Left lung (tissue), 4 donors: ENCODE measurements at regions not wholly inside any gene's neighbourhood (a gene's known extent, or its start where the extent isn't known, plus 50 kb on each side); places are given as distances from the start of the nearest gene placed in this dataset.

Experiments
- ATAC-seq: fragments of 200-7000 bp; cut with Tn5 transposase; one replicate; pipeline ENCODE4 v1.9.1; 2020; ENCODE audit warnings: moderate library complexity
- DNase-seq, 4 donors: peaks; one replicate each; pipeline ENCODE4 v3.0.0-alpha.2; 2013 to 2020
- H3K27ac ChIP-seq, 2 donors: fragments of 200-600 bp; sonication (generic) in 1 of 2; one replicate each; pipeline versions ENCODE4 v1.5.0 to v1.8.0; 2020 to 2021
- H3K27me3 ChIP-seq, 2 donors: fragments of 200-600 bp; sonication (generic) in 1 of 2; one replicate each; pipeline versions ENCODE4 v1.5.0 to v1.8.0; 2020 to 2021
- H3K36me3 ChIP-seq, 2 donors: fragments of 200-600 bp; sonication (generic) in 1 of 2; one replicate each; pipeline versions ENCODE4 v1.5.0 to v1.8.0; 2020 to 2021
- H3K4me1 ChIP-seq, 2 donors: fragments of 200-600 bp; one replicate each; pipeline ENCODE4 v1.8.0; 2021
- H3K4me3 ChIP-seq, 2 donors: fragments of 200-600 bp; sonication (generic) in 1 of 2; one replicate each; pipeline versions ENCODE4 v1.5.0 to v1.8.0; 2020 to 2021; ENCODE audit warnings: mild to moderate bottlenecking in 1 of 2
- H3K9me3 ChIP-seq, 2 donors: fragments of 200-600 bp; sonication (generic) in 1 of 2; one replicate each; pipeline versions ENCODE4 v1.5.0 to v1.8.0; 2020 to 2021
- intact Hi-C, 2 donors: fragments of 100-400 bp; cut with DNase I; formaldehyde crosslinking; loops; one replicate each; pipeline versions ENCODE4 v1.11.2 to v1.14.2; 2022
- TF ChIP-seq, protein P1 (sequence below), 2 donors: fragments of 200-600 bp; sonication (generic) in 1 of 2; IDR thresholded peaks; one replicate each; pipeline versions ENCODE4 v1.5.0 to v1.8.0; 2021; ENCODE audit warnings: antibody characterized with exemption in 2 of 2
- donor health status: DM: no; HTN: yes; CAD: no.
- donor health status: DM: no; HTN: no; CAD: no.

DNA sequence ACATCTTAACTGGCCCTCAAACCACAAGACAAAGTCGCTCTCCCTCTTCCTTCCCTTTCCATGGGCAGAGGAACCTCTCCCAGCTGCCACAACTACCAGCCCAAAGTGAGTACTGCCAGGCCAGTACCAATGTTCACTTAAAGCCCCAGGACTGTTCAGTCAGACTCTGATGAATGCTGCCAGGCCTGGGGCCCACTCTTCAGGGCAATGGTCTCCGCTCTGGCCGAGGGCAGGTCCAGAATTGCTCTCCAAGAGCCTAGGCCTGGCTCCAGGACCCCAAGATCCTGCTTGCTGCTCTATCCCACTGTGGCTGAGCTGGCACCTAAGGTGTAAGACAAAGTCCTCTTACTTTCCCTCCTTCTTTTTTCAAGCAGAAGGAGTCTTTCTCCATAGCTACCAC lies 790.9 kb downstream of the KLHL13 start:
- intact Hi-C loops, result no loop called here
- DNase-seq (no peak), ATAC-seq (no peak)
- Histone ChIP-seq H3K36me3 (no peaks in the 10 kb centered on the region), H3K4me1 (no peaks in the 10 kb centered on the region), H3K27me3 (no peaks in the 10 kb centered on the region), H3K9me3 (peaks cover 0 to 4% of the 10 kb centered on the region in 2 donors), H3K4me3 (no peak overlapping the region), H3K27ac (no peak overlapping the region)
- TF ChIP-seq, protein P1, sequence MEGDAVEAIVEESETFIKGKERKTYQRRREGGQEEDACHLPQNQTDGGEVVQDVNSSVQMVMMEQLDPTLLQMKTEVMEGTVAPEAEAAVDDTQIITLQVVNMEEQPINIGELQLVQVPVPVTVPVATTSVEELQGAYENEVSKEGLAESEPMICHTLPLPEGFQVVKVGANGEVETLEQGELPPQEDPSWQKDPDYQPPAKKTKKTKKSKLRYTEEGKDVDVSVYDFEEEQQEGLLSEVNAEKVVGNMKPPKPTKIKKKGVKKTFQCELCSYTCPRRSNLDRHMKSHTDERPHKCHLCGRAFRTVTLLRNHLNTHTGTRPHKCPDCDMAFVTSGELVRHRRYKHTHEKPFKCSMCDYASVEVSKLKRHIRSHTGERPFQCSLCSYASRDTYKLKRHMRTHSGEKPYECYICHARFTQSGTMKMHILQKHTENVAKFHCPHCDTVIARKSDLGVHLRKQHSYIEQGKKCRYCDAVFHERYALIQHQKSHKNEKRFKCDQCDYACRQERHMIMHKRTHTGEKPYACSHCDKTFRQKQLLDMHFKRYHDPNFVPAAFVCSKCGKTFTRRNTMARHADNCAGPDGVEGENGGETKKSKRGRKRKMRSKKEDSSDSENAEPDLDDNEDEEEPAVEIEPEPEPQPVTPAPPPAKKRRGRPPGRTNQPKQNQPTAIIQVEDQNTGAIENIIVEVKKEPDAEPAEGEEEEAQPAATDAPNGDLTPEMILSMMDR (IDR thresholded peaks at IDR 0.05), result no peak

GRCh38 chrX:117305168-117305766 lies 811.3 kb downstream of the KLHL13 start:
- Histone ChIP-seq H3K4me3 (no peak overlapping the region), H3K4me1 (no peaks in the 10 kb centered on the region), H3K36me3 (no peaks in the 10 kb centered on the region), H3K27ac (no peak overlapping the region), H3K27me3 (no peaks in the 10 kb centered on the region), H3K9me3 (no peaks in the 10 kb centered on the region)
- ATAC-seq (no peak), DNase-seq (no peak)
- intact Hi-C loops, result no loop called here
- TF ChIP-seq, protein P1 (IDR thresholded peaks at IDR 0.05), result no peak

GRCh38 chrX:117301086-117301485 lies 815.5 kb downstream of the KLHL13 start:
- intact Hi-C loops, result no loop called here
- Histone ChIP-seq H3K9me3 (no peaks in the 10 kb centered on the region), H3K27me3 (no peaks in the 10 kb centered on the region), H3K27ac (no peak overlapping the region), H3K4me1 (no peaks in the 10 kb centered on the region), H3K36me3 (no peaks in the 10 kb centered on the region), H3K4me3 (no peak overlapping the region)
- ATAC-seq (no peak), DNase-seq (no peak)
- TF ChIP-seq, protein P1 (IDR thresholded peaks at IDR 0.05), result no peak

- Histone ChIP-seq H3K36me3 (no peaks in the 10 kb centered on the region), H3K4me3 (no peak overlapping the region), H3K27me3 (no peaks in the 10 kb centered on the region), H3K9me3 (no peaks in the 10 kb centered on the region), H3K4me1 (no peaks in the 10 kb centered on the region), H3K27ac (no peak overlapping the region)
- no peak for DNase-seq
- TF ChIP-seq, protein P1 (IDR thresholded peaks at IDR 0.05), result no peak
- no peak for ATAC-seq
- intact Hi-C loops, result no loop called here
Measured at GRCh38 chrX:117291760-117292159, 824.9 kb downstream of the KLHL13 start.

DNA sequence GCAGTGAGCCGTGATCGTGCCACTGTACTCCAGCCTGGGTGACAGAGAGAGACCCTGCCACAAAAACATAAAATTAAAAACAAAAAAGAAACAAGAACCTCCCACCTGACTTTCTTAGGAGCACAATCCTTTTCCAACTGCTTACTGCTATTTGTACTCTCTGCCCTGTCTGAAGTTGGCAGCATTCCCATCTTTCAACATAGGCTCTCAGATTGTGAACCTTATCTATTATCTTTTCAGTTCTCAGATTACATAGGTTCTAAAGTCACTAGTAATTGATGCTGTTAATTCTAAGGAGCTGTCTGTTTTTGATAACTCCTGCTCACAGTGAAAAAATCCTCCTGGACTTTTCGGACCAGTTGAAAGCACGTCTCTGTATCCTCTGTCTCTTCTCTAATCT lies 812.2 kb upstream of the CT83 start:
- DNase-seq, result no peak

More for the DNA sequence above, 812.2 kb upstream of the CT83 start:
- H3K9me3 ChIP-seq, result no peaks in the 10 kb centered on the region
- TF ChIP-seq, protein P1 (IDR thresholded peaks at IDR 0.05), result no peak
- no peak for ATAC-seq
- intact Hi-C loops, result no loop called here
- no peaks in the 10 kb centered on the region for H3K36me3 ChIP-seq
- H3K4me3 ChIP-seq, result no peak overlapping the region
- H3K27me3 ChIP-seq, result no peaks in the 10 kb centered on the region
- H3K4me1 ChIP-seq, result no peaks in the 10 kb centered on the region
- H3K27ac ChIP-seq, result no peak overlapping the region
